ENCODE measurements at regions not wholly inside any gene's neighbourhood (a gene's known extent, or its start where the extent isn't known, plus 50 kb on each side); places are given as distances from the start of the nearest gene placed in this dataset.

GRCh38 chr16:35215287-35215686, 1755.9 kb downstream of the TP53TG3F start:
- TF ChIP-seq CTCF (IDR thresholded peaks at IDR 0.05; ENCODE audit: low read depth, low read length) (no peak), EZH2phosphoT487 (IDR thresholded peaks at IDR 0.05; ENCODE audit: low read depth) (no peak)

All from OCI-LY3 (cell line).